Nephron (organoid): ENCODE measurements at regions not wholly inside any gene's neighbourhood (a gene's known extent, or its start where the extent isn't known, plus 50 kb on each side); places are given as distances from the start of the nearest gene placed in this dataset.

Experiments used
- H3K27ac Mint-ChIP-seq, 3 experiments: 2 replicates each; pipeline ENCODE4 v1.8.0; 2020; ENCODE audit warnings: mixed read lengths in 3 of 3, mild to moderate bottlenecking in 2 of 3, moderate library complexity in 1 of 3
- H3K27me3 Mint-ChIP-seq: 2 replicates; pipeline ENCODE4 v1.8.0; 2021; ENCODE audit warnings: low read depth, mild to moderate bottlenecking, moderate library complexity, mixed read lengths
- H3K36me3 Mint-ChIP-seq: 2 replicates; pipeline ENCODE4 v1.8.0; 2020; ENCODE audit warnings: low read depth, mixed read lengths
- H3K4me1 Mint-ChIP-seq: 2 replicates; pipeline ENCODE4 v1.8.0; 2020; ENCODE audit warnings: mixed read lengths
- H3K4me3 Mint-ChIP-seq, 3 experiments: 2 replicates each; pipeline ENCODE4 v1.8.0; 2020; ENCODE audit warnings: mild to moderate bottlenecking in 3 of 3, mixed read lengths in 3 of 3, moderate library complexity in 2 of 3
- H3K9me3 Mint-ChIP-seq: 2 replicates; pipeline ENCODE4 v1.8.0; 2020; ENCODE audit warnings: mixed read lengths
- TF ChIP-seq, protein P1 (sequence below), 3 experiments: fragments of 200-600 bp; sonication (generic); IDR thresholded peaks; one replicate each; pipeline ENCODE4 v1.5.0; 2021; ENCODE audit warnings: antibody characterized with exemption in 3 of 3; ENCODE audit not compliant: unreplicated experiment in 3 of 3

DNA sequence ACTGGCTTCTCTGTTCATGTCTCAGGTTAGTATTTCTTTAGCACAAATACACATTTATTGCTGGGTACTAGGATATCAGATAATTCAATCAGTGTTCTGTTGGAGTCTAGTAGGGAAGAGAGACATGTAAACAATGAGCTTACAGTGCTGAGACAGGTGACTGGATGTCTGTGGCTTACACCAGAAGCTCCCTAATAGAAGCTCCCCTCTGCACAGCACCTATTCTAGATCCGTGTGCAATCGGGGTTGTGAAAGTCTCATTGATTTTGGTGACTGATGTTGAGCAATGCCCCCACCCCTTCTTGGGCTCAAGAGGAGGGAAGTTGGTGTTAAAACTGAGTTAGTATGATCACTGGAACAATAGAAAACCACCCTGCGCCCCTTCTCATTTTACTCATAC, 279.2 kb downstream of the RPS6KC1 start:
- TF ChIP-seq, protein P1, sequence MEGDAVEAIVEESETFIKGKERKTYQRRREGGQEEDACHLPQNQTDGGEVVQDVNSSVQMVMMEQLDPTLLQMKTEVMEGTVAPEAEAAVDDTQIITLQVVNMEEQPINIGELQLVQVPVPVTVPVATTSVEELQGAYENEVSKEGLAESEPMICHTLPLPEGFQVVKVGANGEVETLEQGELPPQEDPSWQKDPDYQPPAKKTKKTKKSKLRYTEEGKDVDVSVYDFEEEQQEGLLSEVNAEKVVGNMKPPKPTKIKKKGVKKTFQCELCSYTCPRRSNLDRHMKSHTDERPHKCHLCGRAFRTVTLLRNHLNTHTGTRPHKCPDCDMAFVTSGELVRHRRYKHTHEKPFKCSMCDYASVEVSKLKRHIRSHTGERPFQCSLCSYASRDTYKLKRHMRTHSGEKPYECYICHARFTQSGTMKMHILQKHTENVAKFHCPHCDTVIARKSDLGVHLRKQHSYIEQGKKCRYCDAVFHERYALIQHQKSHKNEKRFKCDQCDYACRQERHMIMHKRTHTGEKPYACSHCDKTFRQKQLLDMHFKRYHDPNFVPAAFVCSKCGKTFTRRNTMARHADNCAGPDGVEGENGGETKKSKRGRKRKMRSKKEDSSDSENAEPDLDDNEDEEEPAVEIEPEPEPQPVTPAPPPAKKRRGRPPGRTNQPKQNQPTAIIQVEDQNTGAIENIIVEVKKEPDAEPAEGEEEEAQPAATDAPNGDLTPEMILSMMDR (IDR thresholded peaks at IDR 0.05; ENCODE audit: unreplicated experiment in 3 of 3) = no peak

DNA sequence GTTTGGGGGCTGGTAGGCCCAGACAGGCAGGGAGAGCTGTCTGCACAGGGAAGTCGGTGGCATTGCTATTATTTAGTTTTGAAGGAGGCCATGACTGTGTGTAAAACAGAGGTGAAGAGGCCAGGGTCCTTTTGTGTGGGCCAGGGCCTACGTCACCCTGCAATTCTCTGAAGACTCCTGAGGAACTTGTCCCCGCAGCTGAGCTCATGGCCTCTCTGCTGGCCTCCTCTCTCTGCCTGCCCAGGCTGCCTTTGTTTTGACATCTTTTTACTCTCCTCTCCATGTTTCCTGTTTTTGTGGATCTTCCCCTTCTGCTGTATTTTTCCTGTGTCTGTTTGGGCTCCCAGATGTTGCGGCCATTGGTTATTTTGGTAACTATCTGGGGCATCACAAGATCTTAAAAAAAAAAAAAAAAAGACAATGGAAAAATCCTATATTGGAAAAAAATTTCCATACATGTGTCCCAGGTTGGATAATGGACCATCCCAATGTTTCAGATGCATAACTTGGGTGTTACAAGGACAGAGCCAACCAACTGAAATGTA, 280.7 kb downstream of the RPS6KC1 start:
- Mint-ChIP-seq H3K4me3 (no peak overlapping the region), H3K27ac (no peak overlapping the region), H3K9me3 (no peaks in the 10 kb centered on the region), H3K36me3 (no peaks in the 10 kb centered on the region), H3K27me3 (peaks cover 4% of the 10 kb centered on the region), H3K4me1 (no peaks in the 10 kb centered on the region)
- TF ChIP-seq, protein P1 (IDR thresholded peaks at IDR 0.05; ENCODE audit: unreplicated experiment in 3 of 3) = no peak

More for the DNA sequence above, 279.2 kb downstream of the RPS6KC1 start:
- no peaks in the 10 kb centered on the region for H3K36me3 Mint-ChIP-seq
- no peaks in the 10 kb centered on the region for H3K4me1 Mint-ChIP-seq
- no peak overlapping the region for H3K27ac Mint-ChIP-seq
- peaks cover 4% of the 10 kb centered on the region for H3K27me3 Mint-ChIP-seq
- no peak overlapping the region for H3K4me3 Mint-ChIP-seq
- no peaks in the 10 kb centered on the region for H3K9me3 Mint-ChIP-seq

DNA sequence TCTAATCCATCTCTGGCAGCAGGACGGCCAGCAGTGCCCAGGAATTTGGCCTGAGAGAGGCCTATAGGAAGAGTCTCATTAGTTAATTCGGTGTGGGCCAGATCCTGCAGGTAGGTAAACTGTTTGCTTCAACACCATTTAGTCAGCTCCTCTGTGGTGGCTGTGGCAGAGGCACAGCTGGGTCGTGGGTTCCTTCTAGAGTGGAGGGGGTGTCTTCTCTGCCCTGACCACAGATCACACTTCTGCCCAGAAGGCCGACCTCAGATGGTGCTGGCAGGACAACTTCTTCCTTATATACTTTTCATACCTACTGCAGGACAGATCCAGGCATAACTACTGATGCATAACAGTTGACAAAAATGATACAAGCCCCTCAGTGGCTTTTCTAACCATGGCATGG, 281.4 kb downstream of the RPS6KC1 start:
- Mint-ChIP-seq H3K4me1 (no peaks in the 10 kb centered on the region), H3K9me3 (no peaks in the 10 kb centered on the region), H3K36me3 (no peaks in the 10 kb centered on the region), H3K4me3 (no peak overlapping the region), H3K27me3 (peaks cover 4% of the 10 kb centered on the region), H3K27ac (no peak overlapping the region)
- TF ChIP-seq, protein P1 (IDR thresholded peaks at IDR 0.05; ENCODE audit: unreplicated experiment in 3 of 3) = no peak

DNA sequence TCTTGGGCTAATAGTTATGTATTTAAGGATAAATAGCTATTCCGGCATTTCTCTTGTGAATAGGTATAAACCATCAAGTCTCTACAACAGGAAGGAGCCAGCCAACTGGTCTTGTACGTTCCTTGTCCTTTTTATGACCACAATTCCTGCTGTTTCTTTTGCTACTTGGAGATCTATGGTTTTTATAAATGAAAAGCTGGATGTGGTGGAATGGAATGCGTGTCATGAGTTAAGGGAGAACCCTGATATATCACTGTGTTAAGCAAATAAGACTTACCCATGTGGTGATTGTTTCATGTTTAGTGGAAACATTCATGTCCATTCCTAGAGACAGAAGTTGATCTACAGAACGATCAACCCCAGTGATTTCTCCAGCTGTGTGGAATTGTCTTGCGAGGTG, 282.1 kb downstream of the RPS6KC1 start:
- no peak overlapping the region for H3K4me3 Mint-ChIP-seq
- H3K27me3 Mint-ChIP-seq = peaks cover 4% of the 10 kb centered on the region
- no peak overlapping the region for H3K27ac Mint-ChIP-seq
- H3K4me1 Mint-ChIP-seq = no peaks in the 10 kb centered on the region
- TF ChIP-seq, protein P1 (IDR thresholded peaks at IDR 0.05; ENCODE audit: unreplicated experiment in 3 of 3) = no peak
- H3K9me3 Mint-ChIP-seq = no peaks in the 10 kb centered on the region
- H3K36me3 Mint-ChIP-seq = no peaks in the 10 kb centered on the region

DNA sequence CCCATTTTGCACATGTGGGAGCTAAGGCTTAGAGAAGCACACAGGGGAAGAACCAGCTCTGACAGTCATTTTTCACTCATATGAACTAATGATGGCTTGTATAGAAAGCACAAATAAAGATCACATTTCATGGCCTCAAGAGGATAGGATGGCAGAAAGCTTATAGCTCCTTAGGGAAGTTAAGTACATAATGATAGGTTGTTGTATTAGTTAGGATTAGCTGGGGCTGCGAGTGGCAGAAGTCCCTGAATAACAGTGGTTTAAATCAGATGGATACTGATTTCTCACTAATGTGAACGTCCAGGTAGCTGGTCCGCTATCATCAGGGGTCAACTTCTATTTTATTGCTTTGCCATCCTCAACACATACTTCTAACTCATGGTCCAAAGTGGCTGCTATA, 284.0 kb downstream of the RPS6KC1 start:
- TF ChIP-seq, protein P1 (IDR thresholded peaks at IDR 0.05; ENCODE audit: unreplicated experiment in 3 of 3) = no peak
- Mint-ChIP-seq H3K36me3 (no peaks in the 10 kb centered on the region), H3K4me3 (no peak overlapping the region)

DNA sequence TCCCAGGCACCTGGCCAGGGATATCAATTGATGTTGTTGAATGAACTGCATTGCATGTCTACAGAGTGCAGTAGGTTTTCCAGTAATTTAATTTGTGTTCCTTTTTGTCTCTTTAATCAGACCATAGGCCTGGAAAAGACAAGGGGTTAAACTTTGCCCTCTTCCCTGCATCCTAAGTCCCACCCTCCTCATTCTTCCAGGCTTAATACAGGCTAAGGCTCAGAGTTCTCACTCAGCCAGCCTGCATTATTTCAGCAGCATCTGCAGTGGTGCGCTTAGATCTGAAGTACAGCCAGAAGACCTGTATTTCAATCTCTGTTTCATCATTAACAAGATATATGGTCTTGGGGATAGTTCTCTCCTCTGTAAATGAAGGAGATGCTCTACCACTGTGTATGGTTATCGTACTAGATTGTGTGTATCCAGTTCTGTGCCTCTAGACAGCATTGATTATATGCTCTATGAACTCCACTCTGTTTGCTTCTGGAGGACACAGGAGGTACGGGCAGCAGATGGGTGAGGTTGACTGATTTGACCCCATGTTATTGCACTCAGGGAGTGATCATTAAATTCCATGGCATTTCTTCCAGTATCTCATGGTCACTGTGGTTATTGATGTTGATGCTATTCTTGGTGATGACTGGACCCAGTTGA, 286.1 kb downstream of the RPS6KC1 start:
- no peaks in the 10 kb centered on the region for H3K36me3 Mint-ChIP-seq
- H3K4me3 Mint-ChIP-seq = no peak overlapping the region

More for the DNA sequence above, 284.0 kb downstream of the RPS6KC1 start:
- Mint-ChIP-seq H3K9me3 (no peaks in the 10 kb centered on the region), H3K4me1 (no peaks in the 10 kb centered on the region), H3K27me3 (no peaks in the 10 kb centered on the region), H3K27ac (no peak overlapping the region)

More for the DNA sequence above, 286.1 kb downstream of the RPS6KC1 start:
- Mint-ChIP-seq H3K9me3 (no peaks in the 10 kb centered on the region), H3K27me3 (no peaks in the 10 kb centered on the region), H3K27ac (no peak overlapping the region), H3K4me1 (no peaks in the 10 kb centered on the region)
- TF ChIP-seq, protein P1 (IDR thresholded peaks at IDR 0.05; ENCODE audit: unreplicated experiment in 3 of 3) = no peak
